ENCODE measurements at regions not wholly inside any gene's neighbourhood (a gene's known extent, or its start where the extent isn't known, plus 50 kb on each side); places are given as distances from the start of the nearest gene placed in this dataset.

DNA sequence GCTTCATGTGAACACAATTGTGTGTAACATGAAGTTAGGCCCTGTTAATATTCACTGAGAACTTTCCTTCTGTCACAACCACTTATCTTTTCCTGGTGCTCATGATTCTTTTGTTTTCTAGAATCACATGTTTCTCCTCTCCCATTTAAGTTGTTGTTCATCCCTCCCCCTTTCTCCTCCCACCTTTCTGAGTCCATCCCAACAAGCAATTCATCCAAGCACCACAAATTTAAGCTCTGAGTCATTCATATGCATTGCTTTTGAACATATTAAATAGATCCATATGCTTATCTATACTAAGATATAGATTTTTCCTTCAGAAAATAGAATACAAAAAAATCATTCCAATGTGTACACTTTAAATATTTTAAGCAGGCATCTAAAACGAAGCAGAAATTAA, 75.2 kb upstream of the NFIB start:
- intact Hi-C loops (cut with micrococcal nuclease) = no loop called here
- CTCF ChIA-PET = no interaction called here
- DNase-seq (ENCODE audit: unreplicated experiment) = no peak
- H3K36me3 Mint-ChIP-seq (ENCODE audit: insufficient read depth, unreplicated experiment) = no peaks in the 10 kb centered on the region
- no TSS peak for BruUV-seq (replicated peaks)
- TF ChIP-seq, protein P1, sequence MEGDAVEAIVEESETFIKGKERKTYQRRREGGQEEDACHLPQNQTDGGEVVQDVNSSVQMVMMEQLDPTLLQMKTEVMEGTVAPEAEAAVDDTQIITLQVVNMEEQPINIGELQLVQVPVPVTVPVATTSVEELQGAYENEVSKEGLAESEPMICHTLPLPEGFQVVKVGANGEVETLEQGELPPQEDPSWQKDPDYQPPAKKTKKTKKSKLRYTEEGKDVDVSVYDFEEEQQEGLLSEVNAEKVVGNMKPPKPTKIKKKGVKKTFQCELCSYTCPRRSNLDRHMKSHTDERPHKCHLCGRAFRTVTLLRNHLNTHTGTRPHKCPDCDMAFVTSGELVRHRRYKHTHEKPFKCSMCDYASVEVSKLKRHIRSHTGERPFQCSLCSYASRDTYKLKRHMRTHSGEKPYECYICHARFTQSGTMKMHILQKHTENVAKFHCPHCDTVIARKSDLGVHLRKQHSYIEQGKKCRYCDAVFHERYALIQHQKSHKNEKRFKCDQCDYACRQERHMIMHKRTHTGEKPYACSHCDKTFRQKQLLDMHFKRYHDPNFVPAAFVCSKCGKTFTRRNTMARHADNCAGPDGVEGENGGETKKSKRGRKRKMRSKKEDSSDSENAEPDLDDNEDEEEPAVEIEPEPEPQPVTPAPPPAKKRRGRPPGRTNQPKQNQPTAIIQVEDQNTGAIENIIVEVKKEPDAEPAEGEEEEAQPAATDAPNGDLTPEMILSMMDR (IDR thresholded peaks at IDR 0.05; ENCODE audit: unreplicated experiment) = no peak
- no peak overlapping the region for H3K27ac Mint-ChIP-seq (ENCODE audit: low read depth, unreplicated experiment)
- POLR2A ChIA-PET = no interaction called here
- H3K27me3 Mint-ChIP-seq (ENCODE audit: insufficient read depth, unreplicated experiment) = no peaks in the 10 kb centered on the region
- no peaks in the 10 kb centered on the region for H3K4me1 Mint-ChIP-seq (ENCODE audit: insufficient read depth, unreplicated experiment)
- H3K4me3 Mint-ChIP-seq (ENCODE audit: unreplicated experiment) = no peak overlapping the region
- peaks cover 7% of the 10 kb centered on the region for H3K9me3 Mint-ChIP-seq (ENCODE audit: unreplicated experiment)

DNA sequence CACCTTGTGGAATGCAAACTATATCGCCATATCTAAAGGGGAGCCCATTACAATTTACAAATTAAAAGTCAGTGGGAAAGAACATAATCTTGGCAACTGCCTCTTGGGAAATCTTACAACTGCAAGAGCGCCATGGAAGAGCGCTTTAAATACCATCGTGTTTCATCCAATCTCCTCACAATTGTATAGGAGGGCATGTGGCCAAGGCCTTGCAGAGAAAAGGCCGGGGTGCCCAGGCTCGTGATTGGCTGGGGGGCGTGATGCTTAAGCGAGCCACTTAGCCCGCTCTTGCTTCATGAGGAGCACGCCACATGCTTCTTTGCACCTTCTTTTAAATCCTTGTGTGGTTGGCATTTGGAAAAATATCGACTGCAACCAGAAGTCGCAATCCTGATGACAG, 69.8 kb upstream of the NFIB start:
- no peaks in the 10 kb centered on the region for H3K36me3 Mint-ChIP-seq (ENCODE audit: insufficient read depth, unreplicated experiment)
- ChIA-PET CTCF (no interaction called here), POLR2A (interaction anchor here (0.9 kb wide), 1 partner anchor 15 kb away, joined by 3 read pairs; no protein-coding TSS in a partner anchor)
- no peaks in the 10 kb centered on the region for H3K27me3 Mint-ChIP-seq (ENCODE audit: insufficient read depth, unreplicated experiment)
- DNase-seq (ENCODE audit: unreplicated experiment) = no peak
- BruUV-seq (replicated peaks) = no TSS peak
- no peaks in the 10 kb centered on the region for H3K4me1 Mint-ChIP-seq (ENCODE audit: insufficient read depth, unreplicated experiment)
- intact Hi-C loops (cut with micrococcal nuclease) = no loop called here
- H3K9me3 Mint-ChIP-seq (ENCODE audit: unreplicated experiment) = no peaks in the 10 kb centered on the region
- TF ChIP-seq, protein P1 (IDR thresholded peaks at IDR 0.05; ENCODE audit: unreplicated experiment) = no peak
- H3K27ac Mint-ChIP-seq (ENCODE audit: low read depth, unreplicated experiment) = no peak overlapping the region
- no peak overlapping the region for H3K4me3 Mint-ChIP-seq (ENCODE audit: unreplicated experiment)

DNA sequence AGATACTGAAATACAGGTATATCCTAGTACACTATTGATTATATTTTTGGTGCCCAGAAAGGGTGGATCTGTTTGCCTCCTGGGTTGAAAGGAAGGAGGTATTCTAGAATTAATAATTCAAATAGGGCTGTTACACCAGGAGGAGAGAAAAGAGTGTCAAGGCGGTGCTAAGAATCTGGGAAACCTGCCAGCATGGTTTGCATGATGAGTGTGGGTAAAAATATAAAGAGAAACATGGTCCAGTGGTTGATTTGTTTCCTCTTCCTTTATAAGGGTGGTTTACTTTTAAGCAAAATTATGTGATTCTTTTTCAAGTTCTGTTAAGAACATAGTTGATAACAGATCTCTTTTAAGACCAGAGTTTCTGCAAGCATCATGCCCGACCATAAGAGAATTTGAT, 69.4 kb upstream of the NFIB start:
- peak; percentile 57 for DNase-seq (ENCODE audit: unreplicated experiment)
- CTCF ChIA-PET = interaction anchor here (0.6 to 2.5 kb wide), 7 partner anchors 10 to 1025 kb away, joined by 3 to 11 read pairs (median 4); no protein-coding TSS in a partner anchor
- POLR2A ChIA-PET = interaction anchor here (1.0 kb wide), 1 partner anchor 11 kb away, joined by 3 read pairs; no protein-coding TSS in a partner anchor
- Mint-ChIP-seq H3K9me3 (ENCODE audit: unreplicated experiment) (no peaks in the 10 kb centered on the region), H3K27me3 (ENCODE audit: insufficient read depth, unreplicated experiment) (no peaks in the 10 kb centered on the region), H3K4me1 (ENCODE audit: insufficient read depth, unreplicated experiment) (no peaks in the 10 kb centered on the region), H3K4me3 (ENCODE audit: unreplicated experiment) (no peak overlapping the region), H3K27ac (ENCODE audit: low read depth, unreplicated experiment) (no peak overlapping the region), H3K36me3 (ENCODE audit: insufficient read depth, unreplicated experiment) (no peaks in the 10 kb centered on the region)
- TF ChIP-seq, protein P1 (IDR thresholded peaks at IDR 0.05; ENCODE audit: unreplicated experiment) = no peak
- no TSS peak for BruUV-seq (replicated peaks)
- intact Hi-C loops (cut with micrococcal nuclease) = no loop called here

DNA sequence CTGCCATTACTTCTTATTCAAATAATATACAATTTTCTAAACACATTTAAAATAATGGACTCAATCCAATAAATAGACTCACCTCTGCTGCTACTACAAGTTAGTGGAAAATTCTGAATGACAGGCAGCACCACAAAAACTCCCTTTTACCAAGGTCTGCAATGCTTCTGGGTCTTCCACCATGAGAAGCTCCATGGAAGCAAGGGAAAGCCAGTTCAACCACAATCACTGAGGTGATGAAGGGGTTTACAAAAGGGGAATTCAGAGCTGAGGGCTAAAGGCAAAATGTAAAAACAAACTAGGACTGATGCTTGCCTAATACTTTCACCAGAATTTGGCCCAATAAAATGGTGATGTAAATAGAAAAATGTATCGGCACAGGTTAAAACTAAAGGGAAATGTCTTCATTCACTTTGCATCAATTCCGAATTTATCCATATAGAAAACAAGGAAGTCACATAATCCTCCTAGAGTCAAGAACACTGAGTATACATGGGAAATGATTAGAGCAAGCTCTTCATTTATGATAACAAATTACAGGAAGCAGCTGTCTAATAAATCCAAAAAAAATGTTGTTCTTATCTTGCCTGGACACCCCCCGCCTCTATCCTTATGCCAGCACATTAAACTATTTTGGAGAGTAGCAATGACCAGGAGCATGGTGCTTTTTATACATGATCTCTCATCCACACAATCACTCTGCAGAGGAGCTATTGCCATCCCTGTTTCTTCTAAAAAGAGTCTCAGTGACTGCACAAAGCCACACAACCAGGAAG, 66.3 kb upstream of the NFIB start:
- Mint-ChIP-seq H3K9me3 (ENCODE audit: unreplicated experiment) (no peaks in the 10 kb centered on the region), H3K36me3 (ENCODE audit: insufficient read depth, unreplicated experiment) (no peaks in the 10 kb centered on the region), H3K27ac (ENCODE audit: low read depth, unreplicated experiment) (no peak overlapping the region), H3K27me3 (ENCODE audit: insufficient read depth, unreplicated experiment) (no peaks in the 10 kb centered on the region), H3K4me3 (ENCODE audit: unreplicated experiment) (no peak overlapping the region), H3K4me1 (ENCODE audit: insufficient read depth, unreplicated experiment) (no peaks in the 10 kb centered on the region)
- no peak for DNase-seq (ENCODE audit: unreplicated experiment)
- ChIA-PET POLR2A (no interaction called here), CTCF (interaction anchor here (0.5 to 0.7 kb wide), 5 partner anchors 344 to 1661 kb away, joined by 3 to 5 read pairs (median 3); no protein-coding TSS in a partner anchor)
- TF ChIP-seq, protein P1 (IDR thresholded peaks at IDR 0.05; ENCODE audit: unreplicated experiment) = no peak
- intact Hi-C loops (cut with micrococcal nuclease) = no loop called here
- BruUV-seq (replicated peaks) = no TSS peak

Data from MCF 10A (cell line).